ENCODE measurements at regions not wholly inside any gene's neighbourhood (a gene's known extent, or its start where the extent isn't known, plus 50 kb on each side); places are given as distances from the start of the nearest gene placed in this dataset.

- TF ChIP-seq GABPA (IDR thresholded peaks at IDR 0.05; ENCODE audit: low read depth), result no peak
- TF ChIP-seq CTCF (IDR thresholded peaks at IDR 0.05; ENCODE audit: insufficient read depth, low read length), result no peak
- TF ChIP-seq POLR2AphosphoS5 (IDR thresholded peaks at IDR 0.05; ENCODE audit: low read depth), result no peak
These were observed 457.6 kb downstream of the BCL11A start for GRCh38 chr2:60095903-60096302.

Measured in HL-60 (cell line).